ENCODE measurements at regions not wholly inside any gene's neighbourhood (a gene's known extent, or its start where the extent isn't known, plus 50 kb on each side); places are given as distances from the start of the nearest gene placed in this dataset.

- peaks cover 11% of the 10 kb centered on the region for H3K9me3 ChIP-seq (replicated peaks)
- intact Hi-C loops (cut with micrococcal nuclease) = no loop called here
- no peaks in the 10 kb centered on the region for H3K36me3 ChIP-seq
- no peak overlapping the region for H3K4me3 ChIP-seq
- DNase-seq = no peak
- peaks cover 10% of the 10 kb centered on the region for H3K27me3 ChIP-seq (ENCODE audit: low read depth)
- no peak overlapping the region for H3K27ac ChIP-seq (replicated peaks)
- no peaks in the 10 kb centered on the region for H3K4me1 ChIP-seq
- TF ChIP-seq CTCF (IDR thresholded peaks at IDR 0.05; ENCODE audit: borderline replicate concordance) = no peak
Measured at GRCh38 chr15:72888811-72889210, 105.3 kb upstream of the ADPGK start.

- TF ChIP-seq CTCF (IDR thresholded peaks at IDR 0.05; ENCODE audit: borderline replicate concordance) = no peak
- Histone ChIP-seq H3K4me1 (no peaks in the 10 kb centered on the region), H3K4me3 (no peak overlapping the region), H3K9me3 (replicated peaks) (peaks cover 13% of the 10 kb centered on the region), H3K27ac (replicated peaks) (no peak overlapping the region), H3K36me3 (no peaks in the 10 kb centered on the region), H3K27me3 (ENCODE audit: low read depth) (peaks cover 10% of the 10 kb centered on the region)
- no peak for DNase-seq
- intact Hi-C loops (cut with micrococcal nuclease) = no loop called here
Measured at GRCh38 chr15:72888211-72888610, 104.7 kb upstream of the ADPGK start.

GRCh38 chr15:72887376-72887775 is 103.8 kb upstream of the ADPGK start:
- peaks cover 10% of the 10 kb centered on the region for H3K27me3 ChIP-seq (ENCODE audit: low read depth)
- no peak for DNase-seq
- no peaks in the 10 kb centered on the region for H3K4me1 ChIP-seq
- no peak overlapping the region for H3K27ac ChIP-seq (replicated peaks)
- peaks cover 21% of the 10 kb centered on the region for H3K9me3 ChIP-seq (replicated peaks)
- no peak for TF ChIP-seq CTCF (IDR thresholded peaks at IDR 0.05; ENCODE audit: borderline replicate concordance)
- no peaks in the 10 kb centered on the region for H3K36me3 ChIP-seq
- H3K4me3 ChIP-seq = no peak overlapping the region
- intact Hi-C loops (cut with micrococcal nuclease) = no loop called here

- Histone ChIP-seq H3K36me3 (no peaks in the 10 kb centered on the region), H3K4me1 (no peaks in the 10 kb centered on the region), H3K27ac (replicated peaks) (no peak overlapping the region), H3K4me3 (no peak overlapping the region), H3K27me3 (ENCODE audit: low read depth) (peaks cover 3% of the 10 kb centered on the region), H3K9me3 (replicated peaks) (peaks cover 31% of the 10 kb centered on the region)
- intact Hi-C loops (cut with micrococcal nuclease) = no loop called here
- DNase-seq = no peak
- no peak for TF ChIP-seq CTCF (IDR thresholded peaks at IDR 0.05; ENCODE audit: borderline replicate concordance)
Measured at GRCh38 chr15:72884311-72884710, 100.8 kb upstream of the ADPGK start.

GRCh38 chr15:72873379-72874233 is 90.0 kb upstream of the ADPGK start:
- no peak overlapping the region for H3K27ac ChIP-seq (replicated peaks)
- H3K4me1 ChIP-seq = peaks cover 5% of the 10 kb centered on the region
- H3K9me3 ChIP-seq (replicated peaks) = no peaks in the 10 kb centered on the region
- no peak for TF ChIP-seq CTCF (IDR thresholded peaks at IDR 0.05; ENCODE audit: borderline replicate concordance)
- DNase-seq = no peak
- intact Hi-C loops (cut with micrococcal nuclease) = no loop called here
- no peaks in the 10 kb centered on the region for H3K36me3 ChIP-seq
- H3K27me3 ChIP-seq (ENCODE audit: low read depth) = peaks cover 8% of the 10 kb centered on the region
- no peak overlapping the region for H3K4me3 ChIP-seq
